Activated naive CD4-positive, alpha-beta T cell treated with anti-CD3 and anti-CD28 coated beads, Interleukin-2, amount 50 U/mL, for 24 hours (primary cell): ENCODE measurements at regions not wholly inside any gene's neighbourhood (a gene's known extent, or its start where the extent isn't known, plus 50 kb on each side); places are given as distances from the start of the nearest gene placed in this dataset.

Experiments
- H3K27ac Mint-ChIP-seq: one replicate; pipeline ENCODE4 v1.8.0; 2021; ENCODE audit warnings: mild to moderate bottlenecking, mixed read lengths
- H3K27me3 Mint-ChIP-seq: one replicate; pipeline ENCODE4 v1.8.0; 2021; ENCODE audit warnings: mixed read lengths
- H3K36me3 Mint-ChIP-seq: one replicate; pipeline ENCODE4 v1.8.0; 2021; ENCODE audit warnings: mixed read lengths
- H3K4me1 Mint-ChIP-seq: one replicate; pipeline ENCODE4 v1.8.0; 2021; ENCODE audit warnings: mixed read lengths
- H3K4me3 Mint-ChIP-seq: one replicate; pipeline ENCODE4 v1.8.0; 2021; ENCODE audit warnings: mild to moderate bottlenecking, mixed read lengths
- H3K9me3 Mint-ChIP-seq: one replicate; pipeline ENCODE4 v1.8.0; 2021; ENCODE audit warnings: mixed read lengths

DNA sequence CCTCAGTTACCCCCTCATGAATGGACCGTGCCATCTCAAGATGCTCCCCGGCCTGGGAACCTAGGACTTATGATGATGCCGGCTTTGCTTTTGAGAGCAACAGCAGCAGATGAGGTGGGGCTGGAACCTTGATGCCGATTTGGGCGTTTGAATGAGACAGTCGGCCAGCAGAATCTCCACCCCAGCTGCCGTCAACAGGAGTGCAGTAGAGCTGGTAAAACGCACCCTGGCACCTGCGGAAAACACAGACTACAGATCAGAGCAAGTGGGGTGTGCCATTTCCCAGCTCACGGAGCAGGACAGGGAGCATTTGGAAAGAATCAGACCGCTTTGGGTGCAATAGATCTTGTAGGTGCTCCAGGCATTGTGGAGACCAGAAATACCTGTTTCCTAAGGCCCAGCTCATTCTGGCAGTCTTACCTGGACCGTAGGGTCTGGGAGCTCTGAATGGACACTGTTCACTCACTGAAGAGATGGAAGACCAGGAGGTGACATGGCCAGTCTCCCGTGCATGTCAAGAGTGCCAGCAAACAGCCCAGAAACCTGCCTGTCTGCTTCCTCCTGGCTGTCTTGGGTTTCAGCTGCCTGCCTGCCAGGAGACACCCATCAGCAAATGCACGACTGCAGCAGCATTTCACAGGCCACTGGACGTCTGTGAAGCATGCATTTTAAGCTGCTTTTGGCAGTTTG is 317.7 kb upstream of the IRX4 start:
- H3K36me3 Mint-ChIP-seq = no peaks in the 10 kb centered on the region
- no peak overlapping the region for H3K4me3 Mint-ChIP-seq
- H3K27me3 Mint-ChIP-seq = peaks cover 8% of the 10 kb centered on the region
- no peaks in the 10 kb centered on the region for H3K9me3 Mint-ChIP-seq
- no peak overlapping the region for H3K27ac Mint-ChIP-seq
- H3K4me1 Mint-ChIP-seq = no peaks in the 10 kb centered on the region

DNA sequence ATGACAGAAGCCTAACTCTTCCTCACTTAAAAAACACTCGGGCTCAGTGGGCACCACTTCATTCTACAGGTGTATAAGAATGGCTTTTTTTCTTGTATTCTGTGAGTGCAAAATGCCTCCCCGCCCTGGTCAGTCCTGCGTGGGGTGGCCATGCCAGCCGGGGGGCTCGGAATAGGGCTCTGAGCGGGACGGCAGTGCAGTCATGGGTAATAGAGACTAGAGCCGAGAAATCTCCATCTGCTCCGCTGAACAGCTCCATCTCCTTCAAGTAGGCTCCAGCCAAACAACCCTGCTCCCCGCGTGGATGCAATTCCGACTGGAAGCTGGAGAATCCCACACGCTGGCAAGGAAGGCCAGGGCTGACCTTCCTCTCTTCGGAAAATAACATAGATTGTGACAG is 317.0 kb upstream of the IRX4 start:
- no peak overlapping the region for H3K27ac Mint-ChIP-seq
- no peaks in the 10 kb centered on the region for H3K4me1 Mint-ChIP-seq
- H3K9me3 Mint-ChIP-seq = no peaks in the 10 kb centered on the region
- H3K36me3 Mint-ChIP-seq = no peaks in the 10 kb centered on the region
- H3K27me3 Mint-ChIP-seq = peaks cover 8% of the 10 kb centered on the region
- H3K4me3 Mint-ChIP-seq = no peak overlapping the region

DNA sequence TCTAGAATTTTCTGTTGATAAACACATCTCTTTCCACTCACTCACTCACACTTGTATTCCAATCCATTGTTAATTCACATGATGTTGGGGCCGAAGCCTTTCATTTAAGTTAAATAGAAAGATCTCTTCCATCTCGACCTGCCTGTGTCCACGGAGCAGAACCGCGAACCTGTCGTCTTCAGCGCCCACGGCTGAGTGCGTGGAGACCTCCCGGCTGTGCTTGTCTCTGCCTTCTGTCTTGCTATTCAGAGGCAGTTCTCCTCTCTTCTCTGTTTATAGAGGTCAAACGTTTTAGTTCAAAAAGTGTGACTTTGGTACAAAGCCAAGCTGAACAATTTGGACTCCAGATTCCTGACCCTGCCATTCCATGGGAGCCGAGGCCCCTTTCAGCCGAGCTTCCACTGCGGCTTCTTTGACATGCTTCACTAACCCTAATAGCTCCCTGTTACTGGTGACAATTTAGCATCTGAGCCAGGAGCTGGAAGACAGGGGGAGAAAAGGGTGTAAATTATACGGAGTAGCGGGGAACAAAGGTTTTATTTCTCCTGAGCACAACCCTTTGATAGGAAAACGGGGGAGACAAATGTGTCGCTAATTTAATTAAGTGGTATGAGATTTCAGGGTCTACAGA is 314.4 kb upstream of the IRX4 start:
- Mint-ChIP-seq H3K4me1 (no peaks in the 10 kb centered on the region), H3K9me3 (no peaks in the 10 kb centered on the region), H3K36me3 (no peaks in the 10 kb centered on the region), H3K4me3 (no peak overlapping the region), H3K27ac (no peak overlapping the region), H3K27me3 (peaks cover 8% of the 10 kb centered on the region)

DNA sequence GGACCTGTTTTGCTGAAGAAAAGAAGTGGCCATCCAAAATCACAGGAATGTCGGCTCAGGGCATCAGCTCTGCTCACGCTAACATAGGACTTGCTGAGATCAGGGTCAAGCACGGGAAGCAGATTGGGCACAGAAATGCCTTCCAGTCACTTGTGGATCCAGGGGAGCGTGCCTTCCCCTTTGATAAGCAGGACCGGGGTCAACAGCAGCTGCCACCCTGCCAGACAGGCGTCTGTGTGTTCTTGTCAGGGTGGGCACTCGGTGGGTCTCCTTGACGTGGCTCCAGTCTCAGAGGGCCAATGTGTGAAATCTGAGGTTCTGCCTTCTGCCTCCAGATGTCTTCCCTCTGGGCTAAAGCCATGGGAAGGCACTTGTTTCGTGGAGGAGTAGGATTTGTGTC is 313.7 kb upstream of the IRX4 start:
- H3K27me3 Mint-ChIP-seq = peaks cover 8% of the 10 kb centered on the region
- no peaks in the 10 kb centered on the region for H3K4me1 Mint-ChIP-seq
- H3K27ac Mint-ChIP-seq = no peak overlapping the region
- no peaks in the 10 kb centered on the region for H3K36me3 Mint-ChIP-seq
- H3K9me3 Mint-ChIP-seq = no peaks in the 10 kb centered on the region
- no peak overlapping the region for H3K4me3 Mint-ChIP-seq

DNA sequence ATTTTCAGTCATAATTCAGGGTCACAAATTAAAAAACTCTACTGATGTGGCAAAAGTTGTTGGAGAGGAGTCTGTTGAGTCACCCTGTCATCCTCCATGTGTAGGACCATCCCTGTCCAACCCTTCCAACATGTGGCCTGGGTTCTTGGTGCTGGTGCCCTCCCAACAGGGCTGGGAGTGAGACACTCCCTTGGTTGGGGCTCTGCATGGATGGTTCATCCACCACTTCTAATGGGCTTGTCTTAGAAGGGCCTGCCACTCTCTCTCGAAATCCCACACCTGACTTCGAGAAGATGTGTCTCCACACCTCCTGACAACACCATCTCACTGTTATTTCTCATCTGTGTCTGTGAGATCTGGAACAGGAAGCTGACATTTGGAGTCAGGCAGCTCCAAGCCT is 312.2 kb upstream of the IRX4 start:
- Mint-ChIP-seq H3K4me3 (no peak overlapping the region), H3K27me3 (peaks cover 9% of the 10 kb centered on the region), H3K36me3 (no peaks in the 10 kb centered on the region), H3K4me1 (no peaks in the 10 kb centered on the region), H3K9me3 (no peaks in the 10 kb centered on the region), H3K27ac (no peak overlapping the region)

DNA sequence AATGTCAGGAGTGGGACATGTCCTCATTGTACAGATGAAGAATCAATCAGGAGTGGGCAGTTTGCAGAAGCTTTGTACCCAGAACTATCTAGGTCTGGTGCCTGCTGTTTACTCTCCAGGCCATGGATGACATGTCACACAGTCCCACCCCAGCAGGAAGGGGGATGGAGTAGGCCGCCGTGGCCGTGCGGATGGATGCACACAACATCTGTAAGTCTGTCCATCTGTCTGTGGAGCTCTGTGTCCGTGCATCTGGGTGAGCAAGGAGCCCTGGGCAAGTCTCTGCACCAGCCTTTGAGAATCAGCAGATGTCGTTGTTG is 311.5 kb upstream of the IRX4 start:
- Mint-ChIP-seq H3K4me3 (no peak overlapping the region), H3K4me1 (no peaks in the 10 kb centered on the region), H3K9me3 (no peaks in the 10 kb centered on the region), H3K36me3 (no peaks in the 10 kb centered on the region), H3K27ac (no peak overlapping the region), H3K27me3 (peaks cover 7% of the 10 kb centered on the region)

DNA sequence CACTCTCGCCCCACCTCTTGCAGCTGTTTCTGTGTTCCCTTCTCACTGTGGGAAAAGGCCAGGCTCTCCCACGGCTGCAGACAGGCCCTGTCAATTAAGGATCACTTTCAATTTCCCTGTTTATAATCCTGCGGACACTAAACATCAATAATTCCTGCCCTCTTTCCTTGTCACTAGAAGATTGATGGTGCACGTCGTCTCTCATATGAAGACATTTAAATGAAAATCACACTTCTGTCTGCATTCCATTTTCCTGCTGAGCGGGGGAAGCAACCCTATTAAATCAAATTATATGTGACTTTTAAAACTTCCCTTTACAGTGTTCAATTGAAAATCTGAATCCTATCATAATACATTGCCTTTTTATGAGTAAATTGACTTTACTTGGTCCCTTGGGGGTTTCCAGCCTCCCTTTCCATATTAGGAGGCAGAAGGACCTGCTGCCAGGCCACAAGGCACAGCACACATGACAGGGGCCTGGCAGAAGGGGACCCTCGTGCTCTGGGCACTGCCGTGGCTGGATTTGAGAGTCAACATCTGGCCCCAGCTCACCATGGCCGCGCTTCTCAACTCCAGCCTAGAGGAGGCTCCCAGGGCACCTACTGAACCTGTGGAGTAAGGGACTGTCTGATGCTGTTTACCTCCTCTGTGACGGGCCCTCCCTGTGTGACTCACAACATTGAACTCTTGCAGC is 311.0 kb upstream of the IRX4 start:
- no peaks in the 10 kb centered on the region for H3K36me3 Mint-ChIP-seq
- H3K4me3 Mint-ChIP-seq = no peak overlapping the region

DNA sequence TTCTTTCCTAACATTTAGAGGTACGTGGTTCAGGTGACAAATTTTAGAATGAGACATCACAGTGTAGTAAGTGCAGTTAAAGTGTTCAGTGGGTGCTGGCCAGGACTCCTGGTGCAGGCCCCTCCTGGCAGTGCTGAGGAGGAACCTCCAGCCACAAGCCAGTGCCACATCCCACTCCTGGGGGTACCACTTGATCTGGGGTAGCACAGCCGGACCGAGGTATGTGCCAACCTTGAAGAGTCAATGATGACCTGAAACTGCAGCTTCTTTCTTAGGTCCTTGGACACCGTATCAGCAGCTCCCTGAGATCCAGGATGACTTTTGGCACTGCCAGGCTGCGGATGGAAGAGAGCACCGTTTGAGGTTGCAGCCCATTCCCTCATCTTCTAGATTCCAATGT is 310.4 kb upstream of the IRX4 start:
- Mint-ChIP-seq H3K36me3 (no peaks in the 10 kb centered on the region), H3K27ac (no peak overlapping the region), H3K27me3 (peaks cover 10% of the 10 kb centered on the region), H3K9me3 (no peaks in the 10 kb centered on the region), H3K4me1 (no peaks in the 10 kb centered on the region), H3K4me3 (no peak overlapping the region)

More for the DNA sequence above, 311.0 kb upstream of the IRX4 start:
- peaks cover 7% of the 10 kb centered on the region for H3K27me3 Mint-ChIP-seq
- no peaks in the 10 kb centered on the region for H3K9me3 Mint-ChIP-seq
- H3K27ac Mint-ChIP-seq = no peak overlapping the region
- no peaks in the 10 kb centered on the region for H3K4me1 Mint-ChIP-seq

DNA sequence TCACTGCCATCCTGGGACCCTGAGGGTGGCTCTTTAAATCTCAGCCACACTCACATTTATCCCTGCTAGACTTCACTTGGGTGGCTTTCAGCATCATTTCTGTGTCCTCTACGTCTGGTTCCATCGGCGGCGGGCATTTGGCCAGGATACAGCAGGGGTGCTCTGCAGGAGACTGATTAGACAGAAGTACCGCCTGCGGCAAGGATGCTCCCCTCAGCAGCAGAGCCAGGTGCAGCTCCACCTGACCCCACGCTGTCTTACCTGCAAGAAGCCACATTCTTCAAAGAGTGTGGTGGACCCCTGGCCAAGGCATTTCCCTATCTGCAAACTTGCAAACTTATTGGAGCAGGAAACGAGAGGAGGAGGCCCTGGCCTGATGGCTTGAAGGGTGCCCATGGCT is 309.8 kb upstream of the IRX4 start:
- Mint-ChIP-seq H3K4me3 (no peak overlapping the region), H3K27me3 (peaks cover 7% of the 10 kb centered on the region), H3K36me3 (no peaks in the 10 kb centered on the region), H3K4me1 (no peaks in the 10 kb centered on the region), H3K9me3 (no peaks in the 10 kb centered on the region), H3K27ac (no peak overlapping the region)

DNA sequence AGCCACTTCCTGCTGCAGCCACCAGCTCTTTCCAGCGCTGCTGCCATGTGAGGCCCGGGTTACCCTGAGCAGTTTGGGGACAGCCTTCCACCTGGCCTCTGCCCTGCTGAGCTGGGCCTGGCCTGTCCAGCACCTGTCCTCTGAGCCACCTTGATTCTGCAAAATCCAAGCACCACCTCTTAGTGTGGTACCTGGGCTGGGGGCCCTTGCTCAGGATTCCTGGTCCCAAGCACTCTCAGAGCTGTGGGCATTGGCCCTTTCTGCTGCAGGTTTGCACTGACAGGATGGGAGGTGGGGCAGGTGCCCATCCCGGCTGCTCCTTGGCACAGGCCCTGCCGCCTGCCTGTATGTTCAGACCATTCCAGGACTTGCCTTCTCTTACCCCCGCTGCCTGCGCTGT is 309.2 kb upstream of the IRX4 start:
- no peak overlapping the region for H3K4me3 Mint-ChIP-seq
- H3K4me1 Mint-ChIP-seq = no peaks in the 10 kb centered on the region
- no peak overlapping the region for H3K27ac Mint-ChIP-seq
- peaks cover 4% of the 10 kb centered on the region for H3K27me3 Mint-ChIP-seq
- no peaks in the 10 kb centered on the region for H3K9me3 Mint-ChIP-seq
- H3K36me3 Mint-ChIP-seq = no peaks in the 10 kb centered on the region

DNA sequence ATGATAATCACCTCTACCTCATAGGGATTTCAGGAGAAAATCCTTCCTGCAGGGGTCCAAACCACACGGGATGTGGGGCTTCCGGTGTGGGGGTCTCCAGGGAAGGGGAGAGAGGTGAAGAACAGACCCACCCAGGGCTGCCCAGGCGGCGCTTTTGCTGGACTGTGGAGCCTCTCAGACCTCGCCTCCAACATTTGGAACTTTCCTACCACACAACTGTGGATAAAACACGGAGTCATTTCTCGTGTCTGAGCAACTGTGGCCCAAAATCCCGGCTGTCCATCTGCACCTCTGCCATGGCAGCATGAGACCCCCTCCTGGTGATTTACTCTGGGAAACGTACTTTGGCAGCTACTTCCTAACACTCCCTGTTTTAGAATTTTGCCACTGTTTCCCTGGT is 307.8 kb upstream of the IRX4 start:
- peaks cover 4% of the 10 kb centered on the region for H3K27me3 Mint-ChIP-seq
- no peaks in the 10 kb centered on the region for H3K4me1 Mint-ChIP-seq
- no peak overlapping the region for H3K27ac Mint-ChIP-seq
- no peaks in the 10 kb centered on the region for H3K9me3 Mint-ChIP-seq
- no peaks in the 10 kb centered on the region for H3K36me3 Mint-ChIP-seq
- no peak overlapping the region for H3K4me3 Mint-ChIP-seq

DNA sequence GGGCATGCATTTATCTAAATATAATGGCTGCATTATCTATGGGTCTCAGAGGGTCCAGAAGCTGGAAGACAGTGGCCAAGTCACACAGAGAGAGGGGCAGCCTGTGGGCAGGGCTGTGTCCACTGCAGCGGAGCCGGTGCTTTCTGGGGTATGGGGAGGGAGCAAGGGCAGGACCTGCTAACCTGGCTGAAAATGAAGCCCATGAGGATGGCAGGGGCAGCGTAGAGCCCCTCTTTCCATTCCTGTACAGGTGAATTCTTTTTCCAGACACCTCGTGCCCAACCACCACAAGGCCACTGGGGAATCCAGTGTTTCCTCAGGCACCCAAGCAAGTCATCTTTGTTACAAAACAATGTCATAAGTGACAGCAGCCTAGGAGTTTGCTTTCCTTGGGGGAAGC is 305.9 kb upstream of the IRX4 start:
- H3K27me3 Mint-ChIP-seq = peaks cover 4% of the 10 kb centered on the region
- H3K27ac Mint-ChIP-seq = no peak overlapping the region
- H3K9me3 Mint-ChIP-seq = no peaks in the 10 kb centered on the region
- H3K4me1 Mint-ChIP-seq = no peaks in the 10 kb centered on the region
- H3K36me3 Mint-ChIP-seq = no peaks in the 10 kb centered on the region
- no peak overlapping the region for H3K4me3 Mint-ChIP-seq

DNA sequence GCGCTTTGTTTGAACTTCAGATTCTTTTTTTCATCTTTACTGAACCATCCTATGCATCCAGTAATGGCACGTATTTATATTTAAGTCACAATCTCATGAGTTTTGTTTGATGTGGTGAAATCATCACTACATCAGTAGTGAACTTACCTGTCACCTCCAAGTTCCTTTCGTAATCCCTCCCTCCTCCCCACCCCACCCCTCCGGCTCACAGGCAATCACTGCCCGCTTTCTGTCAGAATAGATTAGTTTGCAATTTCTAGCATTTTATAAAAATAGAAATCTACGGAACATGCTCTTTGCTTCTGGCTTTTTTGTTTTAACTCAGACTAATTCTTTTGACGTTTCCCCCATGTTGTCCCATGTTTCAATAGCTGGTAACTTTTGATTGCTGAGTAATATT is 305.4 kb upstream of the IRX4 start:
- no peaks in the 10 kb centered on the region for H3K9me3 Mint-ChIP-seq

DNA sequence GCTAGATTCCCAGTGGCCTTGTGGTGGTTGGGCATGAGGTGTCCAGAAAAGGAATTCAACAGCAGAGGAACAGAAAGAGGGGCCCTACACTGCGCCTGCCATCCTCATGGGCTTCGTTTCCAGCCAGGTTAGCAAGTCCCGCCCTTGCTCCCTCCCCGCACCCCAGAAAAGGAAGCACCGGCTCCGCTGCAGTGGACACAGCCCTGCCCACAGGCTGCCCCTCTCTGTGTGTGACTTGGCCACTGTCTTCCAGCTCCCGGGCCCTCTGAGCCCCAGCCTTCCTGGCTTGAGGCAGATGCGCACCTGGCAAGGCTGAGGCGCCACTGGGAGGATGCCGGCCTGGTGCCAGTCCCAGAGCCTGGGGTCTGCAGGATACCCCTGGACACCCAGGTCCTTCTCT is 305.0 kb upstream of the IRX4 start:
- H3K4me3 Mint-ChIP-seq = no peak overlapping the region

More for the DNA sequence above, 305.4 kb upstream of the IRX4 start:
- Mint-ChIP-seq H3K27me3 (peaks cover 4% of the 10 kb centered on the region), H3K27ac (no peak overlapping the region), H3K4me3 (no peak overlapping the region), H3K4me1 (no peaks in the 10 kb centered on the region), H3K36me3 (no peaks in the 10 kb centered on the region)

DNA sequence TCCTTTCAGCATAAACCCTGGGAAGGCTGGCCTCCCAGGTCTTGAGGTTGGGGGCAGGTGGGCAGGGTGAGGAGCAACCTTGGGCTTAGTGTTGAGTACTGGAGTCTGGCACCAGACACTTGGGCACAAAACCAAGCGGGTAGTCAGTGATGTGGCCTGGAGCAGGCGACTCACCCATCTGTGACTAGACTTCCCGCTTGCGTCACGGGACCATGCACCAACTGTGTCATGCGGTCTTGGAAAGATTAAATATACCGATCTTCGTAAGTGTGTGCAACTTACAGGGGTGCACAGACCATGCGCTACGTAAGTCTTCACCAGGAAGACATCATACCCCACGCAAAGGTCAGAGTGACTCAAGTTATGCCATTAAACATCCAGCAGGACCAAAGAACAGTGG is 304.4 kb upstream of the IRX4 start:
- Mint-ChIP-seq H3K4me1 (no peaks in the 10 kb centered on the region), H3K4me3 (no peak overlapping the region), H3K27ac (no peak overlapping the region), H3K27me3 (peaks cover 5% of the 10 kb centered on the region), H3K36me3 (no peaks in the 10 kb centered on the region), H3K9me3 (no peaks in the 10 kb centered on the region)

More for the DNA sequence above, 305.0 kb upstream of the IRX4 start:
- Mint-ChIP-seq H3K9me3 (no peaks in the 10 kb centered on the region), H3K4me1 (no peaks in the 10 kb centered on the region), H3K36me3 (no peaks in the 10 kb centered on the region), H3K27me3 (peaks cover 5% of the 10 kb centered on the region), H3K27ac (no peak overlapping the region)

DNA sequence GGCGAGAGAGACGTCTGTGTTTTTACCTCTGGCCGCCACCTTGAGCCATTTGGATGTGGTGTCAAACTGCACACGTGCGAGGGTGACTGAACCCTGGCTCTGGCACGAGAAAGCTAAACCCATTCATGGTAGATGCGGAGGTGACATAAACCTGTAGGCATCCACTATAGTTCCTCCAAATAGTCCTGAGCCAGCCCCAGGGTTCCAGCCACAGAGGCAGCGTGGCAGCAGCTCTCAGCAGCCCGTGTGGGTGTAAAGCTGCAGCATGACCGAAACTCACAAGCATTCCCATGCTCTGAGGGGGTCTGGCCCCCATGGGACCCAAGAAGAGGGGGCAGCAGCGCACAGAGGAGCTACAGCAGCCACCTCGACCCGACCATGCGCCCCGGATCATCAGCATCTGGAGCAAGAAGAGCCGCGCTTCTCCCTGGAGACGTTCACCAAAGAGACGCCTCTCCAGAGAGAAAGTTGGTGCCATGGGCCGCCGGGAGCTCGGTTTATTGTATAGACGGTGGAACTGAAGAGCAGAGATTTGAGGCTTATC is 303.8 kb upstream of the IRX4 start:
- H3K4me3 Mint-ChIP-seq = no peak overlapping the region
- H3K9me3 Mint-ChIP-seq = no peaks in the 10 kb centered on the region
- H3K36me3 Mint-ChIP-seq = no peaks in the 10 kb centered on the region
- H3K4me1 Mint-ChIP-seq = no peaks in the 10 kb centered on the region
- no peak overlapping the region for H3K27ac Mint-ChIP-seq
- H3K27me3 Mint-ChIP-seq = peaks cover 5% of the 10 kb centered on the region
